Mucosa of descending colon (tissue), 3 donors: ENCODE measurements at regions not wholly inside any gene's neighbourhood (a gene's known extent, or its start where the extent isn't known, plus 50 kb on each side); places are given as distances from the start of the nearest gene placed in this dataset.

ENCODE experiments used
- ATAC-seq: fragments of 200-7000 bp; cut with Tn5 transposase; one replicate; pipeline ENCODE4 v1.9.1; 2020; ENCODE audit warnings: mild to moderate bottlenecking, moderate library complexity
- DNase-seq, 3 donors: peaks; one replicate each; pipeline ENCODE4 v3.0.0-alpha.2; 2020
- H3K36me3 ChIP-seq: fragments of 200-600 bp; one replicate; pipeline ENCODE4 v1.8.0; 2021; ENCODE audit warnings: low read depth, mild to moderate bottlenecking
- H3K4me1 ChIP-seq: fragments of 200-600 bp; one replicate; pipeline ENCODE4 v1.8.0; 2021; ENCODE audit warnings: low read depth, mild to moderate bottlenecking
- H3K4me3 ChIP-seq: fragments of 200-600 bp; one replicate; pipeline ENCODE4 v1.8.0; 2021; ENCODE audit warnings: mild to moderate bottlenecking
- H3K9me3 ChIP-seq: fragments of 200-600 bp; one replicate; pipeline ENCODE4 v1.8.0; 2021; ENCODE audit warnings: mild to moderate bottlenecking
- intact Hi-C, 2 donors: fragments of 100-400 bp; cut with DNase I in 1 of 2; cut with micrococcal nuclease in 1 of 2; formaldehyde crosslinking; loops; one replicate each; pipeline versions ENCODE4 v1.11.0 to v1.11.1; 2022; cut with DNase I, micrococcal nuclease
- TF ChIP-seq, protein P1 (sequence below): fragments of 200-600 bp; IDR thresholded peaks from one replicate; pipeline ENCODE4 v1.8.0; 2022; ENCODE audit warnings: antibody characterized with exemption, mild to moderate bottlenecking
- donor health status: DM: no; HTN: no; CAD: no; lungs with moderate emphysema.
- donor health status: DM: no; HTN: no; CAD: no.
- donor health status: DM: no; HTN: yes; CAD: no.

DNA sequence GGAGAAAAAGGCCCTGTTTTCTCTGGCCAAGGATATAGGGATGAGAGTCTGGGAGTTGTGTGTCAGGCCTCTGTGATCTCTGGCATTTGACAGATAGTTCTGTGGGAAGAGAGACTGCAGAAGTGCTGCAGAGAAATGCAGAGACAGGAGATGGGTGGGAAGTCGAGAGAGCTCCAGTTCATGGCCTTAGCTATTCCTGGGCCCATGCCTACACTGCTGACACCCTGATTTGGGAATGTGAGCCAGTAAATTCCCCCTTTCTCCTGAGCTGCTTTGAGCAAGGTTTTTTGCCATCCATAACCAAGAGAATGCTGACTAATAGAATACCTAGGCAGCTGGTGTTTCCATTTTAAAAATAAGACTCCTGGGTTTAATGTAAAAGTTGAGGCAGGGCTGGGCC lies 59.3 kb downstream of the EBLN2 start:
- no peaks in the 10 kb centered on the region for H3K9me3 ChIP-seq
- no peak for ATAC-seq
- H3K4me3 ChIP-seq, result no peak overlapping the region
- TF ChIP-seq, protein P1, sequence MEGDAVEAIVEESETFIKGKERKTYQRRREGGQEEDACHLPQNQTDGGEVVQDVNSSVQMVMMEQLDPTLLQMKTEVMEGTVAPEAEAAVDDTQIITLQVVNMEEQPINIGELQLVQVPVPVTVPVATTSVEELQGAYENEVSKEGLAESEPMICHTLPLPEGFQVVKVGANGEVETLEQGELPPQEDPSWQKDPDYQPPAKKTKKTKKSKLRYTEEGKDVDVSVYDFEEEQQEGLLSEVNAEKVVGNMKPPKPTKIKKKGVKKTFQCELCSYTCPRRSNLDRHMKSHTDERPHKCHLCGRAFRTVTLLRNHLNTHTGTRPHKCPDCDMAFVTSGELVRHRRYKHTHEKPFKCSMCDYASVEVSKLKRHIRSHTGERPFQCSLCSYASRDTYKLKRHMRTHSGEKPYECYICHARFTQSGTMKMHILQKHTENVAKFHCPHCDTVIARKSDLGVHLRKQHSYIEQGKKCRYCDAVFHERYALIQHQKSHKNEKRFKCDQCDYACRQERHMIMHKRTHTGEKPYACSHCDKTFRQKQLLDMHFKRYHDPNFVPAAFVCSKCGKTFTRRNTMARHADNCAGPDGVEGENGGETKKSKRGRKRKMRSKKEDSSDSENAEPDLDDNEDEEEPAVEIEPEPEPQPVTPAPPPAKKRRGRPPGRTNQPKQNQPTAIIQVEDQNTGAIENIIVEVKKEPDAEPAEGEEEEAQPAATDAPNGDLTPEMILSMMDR, result no peak
- no peaks in the 10 kb centered on the region for H3K4me1 ChIP-seq
- intact Hi-C loops, result no loop called here
- no peaks in the 10 kb centered on the region for H3K36me3 ChIP-seq
- DNase-seq, result no peak

DNA sequence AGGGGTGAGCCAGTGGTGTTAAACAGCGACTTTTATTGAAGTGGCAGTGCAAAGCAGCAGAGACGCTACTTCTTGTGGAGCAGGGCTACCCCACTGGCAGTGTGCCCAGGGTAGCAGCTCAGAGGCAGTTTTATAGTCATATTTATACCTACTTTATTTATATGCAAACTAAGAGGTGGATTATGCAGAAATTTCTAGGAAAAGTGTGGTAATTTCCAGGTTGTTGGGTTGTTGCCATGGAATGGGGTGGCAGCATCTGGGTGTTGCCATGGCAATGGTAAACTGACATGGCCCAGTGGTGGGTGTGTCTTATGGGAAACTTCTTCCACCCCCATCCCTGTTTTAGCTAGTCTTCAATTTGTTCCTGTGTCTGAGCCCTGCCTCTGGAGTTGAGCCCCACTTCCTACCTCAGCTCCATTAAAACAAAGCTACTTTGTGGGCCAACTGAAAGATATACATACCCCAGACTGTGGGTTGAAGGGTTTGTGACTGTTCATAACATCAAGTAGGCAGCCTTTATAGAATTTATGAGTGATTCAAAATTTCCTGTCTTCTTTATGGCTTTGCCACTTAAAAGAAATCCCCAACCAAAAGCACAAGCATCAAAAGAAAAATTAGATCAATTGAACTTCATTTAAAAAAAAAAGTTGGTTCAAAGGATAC lies 60.3 kb downstream of the EBLN2 start:
- H3K4me1 ChIP-seq, result no peaks in the 10 kb centered on the region
- H3K36me3 ChIP-seq, result no peaks in the 10 kb centered on the region
- no peak for DNase-seq
- H3K4me3 ChIP-seq, result no peak overlapping the region
- intact Hi-C loops, result no loop called here
- ATAC-seq, result no peak
- TF ChIP-seq, protein P1, result no peak
- H3K9me3 ChIP-seq, result no peaks in the 10 kb centered on the region

DNA sequence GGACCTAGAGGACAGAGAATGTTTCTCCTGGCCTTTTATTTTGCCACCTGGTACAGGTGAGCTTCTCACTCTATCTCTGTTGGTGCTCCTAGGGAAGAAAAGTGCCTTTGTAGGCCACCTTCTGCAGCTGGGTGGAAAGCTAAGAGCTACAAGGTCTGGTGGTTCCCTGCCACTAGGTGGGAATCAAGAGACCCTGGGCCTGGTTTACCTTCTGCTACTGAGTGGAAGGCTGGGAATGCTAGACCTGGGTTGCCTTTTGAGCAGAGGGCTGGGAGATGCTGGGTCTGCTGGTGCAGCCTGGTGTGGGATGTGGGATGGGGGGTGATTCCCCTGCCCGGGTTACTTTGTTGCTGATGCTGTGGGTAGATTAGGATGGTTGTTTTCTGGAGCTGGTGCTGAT lies 72.6 kb downstream of the EBLN2 start:
- ATAC-seq, result no peak
- DNase-seq, result no peak
- TF ChIP-seq, protein P1, result no peak
- intact Hi-C loops, result no loop called here
- no peaks in the 10 kb centered on the region for H3K9me3 ChIP-seq
- no peaks in the 10 kb centered on the region for H3K36me3 ChIP-seq
- H3K4me3 ChIP-seq, result no peak overlapping the region
- H3K4me1 ChIP-seq, result no peaks in the 10 kb centered on the region

DNA sequence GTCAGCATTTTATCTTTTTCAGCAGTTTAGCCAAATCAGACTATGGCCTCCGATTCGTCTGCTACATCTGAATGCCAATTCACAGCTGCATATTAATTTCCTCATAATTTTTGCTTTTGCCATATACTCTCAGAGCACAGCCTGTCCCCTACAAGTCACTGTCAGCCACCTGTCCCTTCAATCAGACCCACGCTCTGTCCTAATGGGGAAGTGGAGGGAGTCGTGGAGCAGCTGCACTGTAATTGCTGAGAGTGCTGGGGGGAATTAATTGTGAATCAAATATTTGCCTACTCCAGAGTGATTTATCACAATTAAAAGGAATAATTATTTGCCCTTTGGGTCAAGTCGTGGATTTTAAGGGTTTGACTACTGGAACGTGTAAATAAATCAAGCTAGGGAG lies 75.5 kb downstream of the EBLN2 start:
- intact Hi-C loops, result no loop called here
- no peak for ATAC-seq
- TF ChIP-seq, protein P1, result no peak

DNA sequence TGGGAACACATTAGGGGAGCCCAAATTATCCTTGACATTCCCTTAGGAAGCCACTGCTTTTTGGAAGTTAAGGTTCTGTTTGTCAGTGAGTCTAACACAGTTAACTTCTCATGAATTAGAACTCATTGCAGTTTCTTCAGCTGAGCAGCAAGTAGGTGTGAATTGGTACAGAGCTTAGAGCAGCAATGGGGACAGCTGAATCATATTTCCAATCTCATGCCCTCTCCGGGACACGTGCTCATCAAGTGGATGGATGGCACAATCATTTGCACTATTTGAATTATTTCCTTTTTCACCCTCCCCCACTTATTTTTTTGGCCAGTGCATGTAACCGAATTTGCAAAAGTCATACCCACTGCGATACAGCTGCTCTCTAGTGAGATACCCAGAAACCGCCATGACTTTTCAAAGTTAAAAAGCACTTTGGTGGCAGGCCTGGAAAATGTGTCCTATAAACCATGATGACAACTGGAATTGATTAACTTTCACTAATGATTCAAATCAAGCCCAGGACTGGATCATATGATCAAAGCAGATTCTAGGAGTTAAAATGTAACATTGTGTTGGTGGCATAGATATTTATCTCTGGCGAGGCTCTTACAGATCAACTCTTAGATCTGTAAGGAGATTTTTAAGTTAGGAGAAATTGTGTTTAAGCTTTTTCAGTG lies 76.4 kb downstream of the EBLN2 start:
- Histone ChIP-seq H3K9me3 (no peaks in the 10 kb centered on the region), H3K4me3 (no peak overlapping the region), H3K4me1 (no peaks in the 10 kb centered on the region), H3K36me3 (no peaks in the 10 kb centered on the region)
- no peak for DNase-seq
- TF ChIP-seq, protein P1, result no peak
- ATAC-seq, result no peak
- intact Hi-C loops, result no loop called here

More for the DNA sequence above, 75.5 kb downstream of the EBLN2 start:
- Histone ChIP-seq H3K4me3 (no peak overlapping the region), H3K4me1 (no peaks in the 10 kb centered on the region), H3K36me3 (no peaks in the 10 kb centered on the region), H3K9me3 (no peaks in the 10 kb centered on the region)
- no peak for DNase-seq
